Uterus (tissue), 2 donors: ENCODE measurements at regions not wholly inside any gene's neighbourhood (a gene's known extent, or its start where the extent isn't known, plus 50 kb on each side); places are given as distances from the start of the nearest gene placed in this dataset.

Experiments
- CTCF ChIP-seq, 4 experiments: fragments of 200-600 bp in 2 of 4; fragments of 450-650 bp in 2 of 4; sonication (generic) in 2 of 4; IDR thresholded peaks; one replicate each; pipeline ENCODE4 v1.5.1; 2016 to 2019; ENCODE audit warnings: antibody characterized with exemption in 4 of 4, mild to moderate bottlenecking in 2 of 4, moderate library complexity in 1 of 4
- POLR2A ChIP-seq, 2 donors: fragments of 450-650 bp; IDR thresholded peaks; one replicate each; pipeline ENCODE4 v1.6.1; 2016; ENCODE audit warnings: antibody characterized with exemption in 2 of 2, mild to moderate bottlenecking in 1 of 2, moderate library complexity in 1 of 2

GRCh38 chr3:194984066-194984465 lies 286.9 kb downstream of the XXYLT1 start:
- TF ChIP-seq POLR2A (IDR thresholded peaks at IDR 0.05) (no peak), CTCF (IDR thresholded peaks at IDR 0.05) (no peak)
